Erythroblast (primary cell): ENCODE measurements at regions not wholly inside any gene's neighbourhood (a gene's known extent, or its start where the extent isn't known, plus 50 kb on each side); places are given as distances from the start of the nearest gene placed in this dataset.

Experiments
- GATA1 ChIP-seq: IDR thresholded peaks from 2 replicates; pipeline ENCODE4 v1.6.1; 2011; ENCODE audit warnings: low read depth, mild to moderate bottlenecking, control low read depth, low read length, moderate library complexity
- POLR2A ChIP-seq: IDR thresholded peaks from 2 replicates; pipeline ENCODE4 v1.6.1; 2011; ENCODE audit warnings: mild to moderate bottlenecking, low read length

GRCh38 chr22:49215840-49216239 is 611.8 kb downstream of the BRD1 start:
- no peak for TF ChIP-seq POLR2A
- no peak for TF ChIP-seq GATA1
